Iris pigment epithelial cell (primary cell): ENCODE measurements at regions not wholly inside any gene's neighbourhood (a gene's known extent, or its start where the extent isn't known, plus 50 kb on each side); places are given as distances from the start of the nearest gene placed in this dataset.

Experiments
- DNase-seq: peaks from one replicate; pipeline ENCODE4 v3.0.0-alpha.2; 2011; ENCODE audit warnings: low read depth

GRCh38 chr13:59494560-59494970, 669.2 kb downstream of the DIAPH3 start:
- peak; percentile 95 for DNase-seq

- DNase-seq = no peak
These were observed 668.4 kb downstream of the DIAPH3 start for GRCh38 chr13:59495299-59495698.

GRCh38 chr13:59495936-59496512, 667.7 kb downstream of the DIAPH3 start:
- DNase-seq = no peak

- no peak for DNase-seq
These were observed 666.0 kb downstream of the DIAPH3 start for GRCh38 chr13:59497621-59498247.

GRCh38 chr13:59501004-59501403, 662.7 kb downstream of the DIAPH3 start:
- no peak for DNase-seq

- no peak for DNase-seq
These were observed 659.3 kb downstream of the DIAPH3 start for GRCh38 chr13:59504407-59504806.

- no peak for DNase-seq
These were observed 653.3 kb downstream of the DIAPH3 start for GRCh38 chr13:59510386-59510785.

- no peak for DNase-seq
These were observed 650.0 kb downstream of the DIAPH3 start for GRCh38 chr13:59513686-59514085.

GRCh38 chr13:59514316-59514715, 649.4 kb downstream of the DIAPH3 start:
- no peak for DNase-seq

- DNase-seq = peak; percentile 22
These were observed 643.9 kb downstream of the DIAPH3 start for GRCh38 chr13:59519819-59520218.

- no peak for DNase-seq
These were observed 642.2 kb downstream of the DIAPH3 start for GRCh38 chr13:59521549-59521948.

- no peak for DNase-seq
These were observed 641.1 kb downstream of the DIAPH3 start for GRCh38 chr13:59522652-59523051.

GRCh38 chr13:59527500-59527899, 636.2 kb downstream of the DIAPH3 start:
- no peak for DNase-seq

GRCh38 chr13:59531571-59532091, 632.1 kb downstream of the DIAPH3 start:
- DNase-seq = peak; percentile 82

- no peak for DNase-seq
These were observed 631.3 kb downstream of the DIAPH3 start for GRCh38 chr13:59532405-59532804.

GRCh38 chr13:59533561-59534555, 629.9 kb downstream of the DIAPH3 start:
- DNase-seq = peak; percentile 81

GRCh38 chr13:59534806-59535205, 628.9 kb downstream of the DIAPH3 start:
- no peak for DNase-seq

GRCh38 chr13:59537500-59537899, 626.2 kb downstream of the DIAPH3 start:
- DNase-seq = no peak

GRCh38 chr13:59538512-59538911, 625.2 kb downstream of the DIAPH3 start:
- DNase-seq = no peak

GRCh38 chr13:59542303-59542702, 621.4 kb downstream of the DIAPH3 start:
- DNase-seq = peak; percentile 7

GRCh38 chr13:59543418-59543817, 620.3 kb downstream of the DIAPH3 start:
- DNase-seq = no peak

- no peak for DNase-seq
These were observed 618.7 kb downstream of the DIAPH3 start for GRCh38 chr13:59545007-59545406.

GRCh38 chr13:59546178-59546577, 617.5 kb downstream of the DIAPH3 start:
- DNase-seq = no peak
